Ovary (tissue), 7 donors: ENCODE measurements at regions not wholly inside any gene's neighbourhood (a gene's known extent, or its start where the extent isn't known, plus 50 kb on each side); places are given as distances from the start of the nearest gene placed in this dataset.

Source experiments
- DNase-seq, 5 donors: peaks; one replicate each; pipeline ENCODE4 v3.0.0-alpha.2; 2019 to 2020
- H3K27ac ChIP-seq, 2 donors: fragments of 200-600 bp; one replicate each; pipeline versions ENCODE4 v1.5.1 to v1.8.0; 2019 to 2022
- H3K27me3 ChIP-seq: fragments of 200-600 bp; one replicate; pipeline ENCODE4 v1.8.0; 2022
- H3K36me3 ChIP-seq: fragments of 200-600 bp; sonication (generic); one replicate; pipeline ENCODE4 v1.5.1; 2019
- H3K4me1 ChIP-seq: one replicate; pipeline ENCODE4 v1.8.1; 2013; ENCODE audit warnings: mild to moderate bottlenecking, moderate library complexity; ENCODE audit not compliant: insufficient read depth
- H3K4me3 ChIP-seq: fragments of 200-600 bp; sonication (generic); one replicate; pipeline ENCODE4 v1.5.1; 2017
- H3K9me3 ChIP-seq, 2 donors: fragments of 200-600 bp in 1 of 2; sonication (generic) in 1 of 2; one replicate each; pipeline versions ENCODE4 v1.5.1 to v1.8.1; 2013 to 2019; ENCODE audit warnings: mild to moderate bottlenecking in 1 of 2, moderate library complexity in 1 of 2
- EP300 ChIP-seq: sonication (generic); formaldehyde crosslinking; IDR thresholded peaks from one replicate; pipeline ENCODE4 v1.6.1; 2017; ENCODE audit warnings: antibody characterized with exemption
- POLR2A ChIP-seq: fragments of 450-650 bp; IDR thresholded peaks from one replicate; pipeline ENCODE4 v1.6.1; 2017; ENCODE audit warnings: antibody characterized with exemption, mild to moderate bottlenecking, moderate library complexity
- WGBS, 3 donors: extraction: QIAGEN DNeasy Blood & Tissue Kit in 1 of 3; methylation state at CpG; one replicate each; pipeline versions ENCODE4 v1.1.5 to v1.1.7; 2013 to 2017; 5-methylcytosine and 5-hydroxymethylcytosine counted together
- intact Hi-C, 4 donors: fragments of 100-400 bp; cut with DNase I; formaldehyde crosslinking; loops; one replicate each; pipeline versions ENCODE4 v1.11.0 to v1.15.1; 2022 to 2023
- TF ChIP-seq, protein P1 (sequence below), 3 donors: fragments of 450-650 bp in 2 of 3; fragments of 200-600 bp in 1 of 3; IDR thresholded peaks; one replicate each; pipeline versions ENCODE4 v1.5.1 to v1.8.0; 2016 to 2022; ENCODE audit warnings: antibody characterized with exemption in 3 of 3, mild to moderate bottlenecking in 1 of 3
- donor health status: DM: no; HTN: no; CAD: no; lungs with moderate emphysema.
- donor health status: DM: no; HTN: no; CAD: no.
- donor health status: Bipolar disorder and iron deficiency.
- donor health status: DM: no; HTN: no; CAD: no.
- donor health status: DM: yes; HTN: yes; CAD: no.

DNA sequence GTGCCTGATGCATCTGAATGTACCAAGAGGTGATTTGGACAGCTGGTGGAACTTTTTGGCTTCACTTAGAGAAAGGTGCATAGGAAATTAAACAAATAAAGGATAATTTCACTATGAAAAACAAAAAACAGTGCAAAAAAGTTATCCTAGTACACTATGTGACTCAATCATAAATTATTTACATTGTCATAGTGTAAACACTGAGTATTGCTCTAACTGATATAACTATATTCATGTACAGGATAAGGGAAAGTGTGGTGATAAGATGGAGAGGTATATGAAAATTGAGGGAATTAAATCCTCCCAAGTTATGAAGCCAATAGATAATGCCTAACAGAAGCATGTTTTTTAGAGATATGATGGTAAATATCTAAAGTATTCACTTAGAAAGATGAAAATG, 50.2 kb upstream of the CPNE4 start:
- Histone ChIP-seq H3K4me3 (no peak overlapping the region), H3K9me3 (no peaks in the 10 kb centered on the region), H3K27me3 (no peaks in the 10 kb centered on the region), H3K4me1 (no peaks in the 10 kb centered on the region), H3K36me3 (no peaks in the 10 kb centered on the region), H3K27ac (no peak overlapping the region)
- intact Hi-C loops = no loop called here
- no peak for TF ChIP-seq POLR2A
- TF ChIP-seq, protein P1, sequence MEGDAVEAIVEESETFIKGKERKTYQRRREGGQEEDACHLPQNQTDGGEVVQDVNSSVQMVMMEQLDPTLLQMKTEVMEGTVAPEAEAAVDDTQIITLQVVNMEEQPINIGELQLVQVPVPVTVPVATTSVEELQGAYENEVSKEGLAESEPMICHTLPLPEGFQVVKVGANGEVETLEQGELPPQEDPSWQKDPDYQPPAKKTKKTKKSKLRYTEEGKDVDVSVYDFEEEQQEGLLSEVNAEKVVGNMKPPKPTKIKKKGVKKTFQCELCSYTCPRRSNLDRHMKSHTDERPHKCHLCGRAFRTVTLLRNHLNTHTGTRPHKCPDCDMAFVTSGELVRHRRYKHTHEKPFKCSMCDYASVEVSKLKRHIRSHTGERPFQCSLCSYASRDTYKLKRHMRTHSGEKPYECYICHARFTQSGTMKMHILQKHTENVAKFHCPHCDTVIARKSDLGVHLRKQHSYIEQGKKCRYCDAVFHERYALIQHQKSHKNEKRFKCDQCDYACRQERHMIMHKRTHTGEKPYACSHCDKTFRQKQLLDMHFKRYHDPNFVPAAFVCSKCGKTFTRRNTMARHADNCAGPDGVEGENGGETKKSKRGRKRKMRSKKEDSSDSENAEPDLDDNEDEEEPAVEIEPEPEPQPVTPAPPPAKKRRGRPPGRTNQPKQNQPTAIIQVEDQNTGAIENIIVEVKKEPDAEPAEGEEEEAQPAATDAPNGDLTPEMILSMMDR (IDR thresholded peaks at IDR 0.05) = no peak
- TF ChIP-seq EP300 = no peak
- DNase-seq = no peak

DNA sequence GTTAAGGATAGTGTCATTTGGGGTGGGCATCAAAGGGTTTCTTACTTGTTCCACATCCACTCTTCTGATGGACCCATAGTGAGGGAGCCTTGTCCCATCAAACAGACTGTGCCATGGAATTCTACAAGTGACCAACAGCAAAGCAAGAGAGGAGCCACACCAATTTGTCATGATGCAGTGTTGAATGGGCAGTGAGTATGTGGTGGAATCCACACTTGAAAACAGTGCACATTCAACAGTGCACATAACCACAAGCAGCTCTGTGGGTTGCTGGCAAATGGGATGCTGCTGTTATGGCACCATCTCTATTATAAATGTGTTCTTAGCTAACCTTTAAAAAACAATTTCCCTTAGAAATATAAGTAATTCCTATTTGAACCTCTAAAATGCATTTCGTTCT, 52.5 kb upstream of the CPNE4 start:
- Histone ChIP-seq H3K27ac (no peak overlapping the region), H3K4me1 (no peaks in the 10 kb centered on the region)
- no peak for TF ChIP-seq POLR2A
- TF ChIP-seq EP300 = no peak
- TF ChIP-seq, protein P1 (IDR thresholded peaks at IDR 0.05) = no peak

DNA sequence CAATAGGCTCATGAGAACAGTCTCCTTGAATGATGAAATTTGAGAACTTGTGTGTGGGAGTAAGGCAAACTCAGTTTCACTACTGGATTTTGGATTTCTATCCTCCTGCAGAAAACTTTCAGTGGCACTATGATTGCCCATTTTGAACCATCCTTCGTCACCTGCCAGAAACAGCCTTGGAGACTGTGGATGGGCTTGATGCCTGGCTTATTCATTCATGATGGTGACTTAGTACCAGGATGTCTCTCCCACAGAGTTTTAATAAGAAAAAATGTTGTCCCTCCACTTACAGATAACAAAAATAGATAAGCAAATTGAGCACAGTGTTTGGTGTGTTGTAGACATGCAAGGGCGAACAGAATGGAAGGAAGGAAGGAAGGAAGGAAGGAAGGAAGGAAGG, 53.5 kb upstream of the CPNE4 start:
- TF ChIP-seq, protein P1 (IDR thresholded peaks at IDR 0.05) = no peak
- TF ChIP-seq EP300 = no peak
- no peak for TF ChIP-seq POLR2A
- no peaks in the 10 kb centered on the region for H3K9me3 ChIP-seq
- 57 to 77% (median 76%) methylated on average over 2 of the region's 2 CpGs for WGBS, 3 donors
- DNase-seq = no peak
- H3K27me3 ChIP-seq = no peaks in the 10 kb centered on the region
- no peaks in the 10 kb centered on the region for H3K4me1 ChIP-seq
- H3K36me3 ChIP-seq = no peaks in the 10 kb centered on the region
- intact Hi-C loops = no loop called here
- no peak overlapping the region for H3K27ac ChIP-seq
- H3K4me3 ChIP-seq = no peak overlapping the region

More for the DNA sequence above, 52.5 kb upstream of the CPNE4 start:
- intact Hi-C loops = no loop called here
- Histone ChIP-seq H3K9me3 (no peaks in the 10 kb centered on the region), H3K4me3 (no peak overlapping the region), H3K27me3 (no peaks in the 10 kb centered on the region), H3K36me3 (no peaks in the 10 kb centered on the region)
- DNase-seq = no peak
- 44 to 61% (median 58%) methylated on average over 1 of the region's 1 CpG for WGBS, 3 donors

DNA sequence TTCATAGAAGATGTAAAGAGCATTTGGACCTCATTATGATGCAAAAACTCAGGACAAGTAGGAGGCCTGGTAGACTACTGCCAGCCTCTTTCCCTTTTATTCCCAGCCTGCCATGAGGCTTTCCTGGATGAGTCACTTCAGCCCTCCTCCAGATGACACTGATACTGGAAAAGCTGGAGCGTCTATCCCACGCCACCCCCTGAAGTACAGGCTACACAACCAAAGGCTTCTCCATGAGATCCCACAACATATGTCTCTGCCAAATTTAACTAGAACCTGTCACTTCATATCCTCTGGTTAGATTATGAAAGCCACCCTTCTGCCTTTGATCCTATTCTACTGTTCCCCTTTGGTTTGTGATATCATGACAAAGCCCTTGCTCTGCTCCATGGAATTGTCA, 56.1 kb upstream of the CPNE4 start:
- no peak for TF ChIP-seq EP300
- TF ChIP-seq POLR2A = no peak
- TF ChIP-seq, protein P1 (IDR thresholded peaks at IDR 0.05) = no peak
- Histone ChIP-seq H3K4me3 (no peak overlapping the region), H3K36me3 (no peaks in the 10 kb centered on the region), H3K27ac (no peak overlapping the region), H3K27me3 (no peaks in the 10 kb centered on the region), H3K4me1 (no peaks in the 10 kb centered on the region), H3K9me3 (no peaks in the 10 kb centered on the region)
- DNase-seq = no peak
- intact Hi-C loops = no loop called here
- 76 to 84% (median 76%) methylated on average over 2 of the region's 2 CpGs for WGBS, 3 donors

DNA sequence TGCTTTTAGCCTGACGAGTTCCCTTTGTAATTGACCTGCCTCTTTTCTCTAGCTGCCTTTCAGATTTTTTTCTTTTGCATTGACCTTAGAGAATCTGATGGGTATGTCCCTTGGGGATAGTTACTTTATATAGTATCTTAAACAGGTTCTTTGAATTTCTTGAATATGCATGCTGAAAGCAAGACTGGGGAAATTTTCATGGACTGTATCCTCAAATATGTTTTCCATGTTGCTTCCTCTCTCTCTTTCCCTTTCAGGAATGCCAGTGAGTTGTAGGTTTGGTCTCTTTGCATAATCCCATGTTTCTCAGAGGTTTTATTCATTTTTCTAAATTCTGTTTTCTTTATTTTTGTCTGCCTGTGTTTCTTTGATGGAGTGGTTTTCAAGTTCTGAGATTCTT, 81.8 kb upstream of the CPNE4 start:
- Histone ChIP-seq H3K4me3 (no peak overlapping the region), H3K4me1 (no peaks in the 10 kb centered on the region), H3K36me3 (no peaks in the 10 kb centered on the region), H3K27ac (no peak overlapping the region), H3K9me3 (no peaks in the 10 kb centered on the region), H3K27me3 (no peaks in the 10 kb centered on the region)
- TF ChIP-seq, protein P1 (IDR thresholded peaks at IDR 0.05) = no peak
- TF ChIP-seq EP300 (no peak), POLR2A (no peak)
- DNase-seq = no peak
- 69 to 80% (median 78%) methylated on average over 1 of the region's 1 CpG for WGBS, 3 donors
- intact Hi-C loops = no loop called here
